ENCODE measurements at regions not wholly inside any gene's neighbourhood (a gene's known extent, or its start where the extent isn't known, plus 50 kb on each side); places are given as distances from the start of the nearest gene placed in this dataset.

DNA sequence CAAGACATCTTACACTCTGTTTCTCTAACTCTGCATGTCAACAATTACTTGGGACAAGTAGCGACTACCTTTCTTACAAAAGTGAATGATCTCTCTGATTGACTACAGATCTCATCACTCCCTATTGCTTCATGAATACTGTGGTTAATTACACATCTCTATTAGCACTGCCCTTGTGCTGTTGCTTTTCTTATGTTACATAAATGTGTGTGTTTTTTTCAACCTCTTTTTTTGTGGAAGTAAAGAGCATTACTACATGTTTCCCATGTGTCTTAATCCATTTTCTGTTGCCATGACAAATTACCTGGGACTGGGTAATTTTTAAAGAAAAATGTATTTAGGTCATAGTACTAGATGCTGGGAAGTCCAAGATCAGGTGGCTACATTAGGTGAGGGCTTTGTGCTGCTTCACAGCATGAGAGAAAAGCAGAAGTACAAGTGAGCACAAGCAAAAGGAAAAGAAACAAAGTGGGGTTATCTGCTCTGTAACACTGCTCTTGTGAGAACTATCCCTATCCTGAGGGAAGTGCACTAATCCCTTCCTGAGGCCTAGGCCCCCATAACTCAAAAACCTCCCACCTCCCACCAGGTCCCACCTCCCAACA lies 298.2 kb upstream of the SATB1 start:
- TF ChIP-seq POLR2A (IDR thresholded peaks at IDR 0.05) (no peak), EP300 (IDR thresholded peaks at IDR 0.05) (no peak)
- TF ChIP-seq, protein P1, sequence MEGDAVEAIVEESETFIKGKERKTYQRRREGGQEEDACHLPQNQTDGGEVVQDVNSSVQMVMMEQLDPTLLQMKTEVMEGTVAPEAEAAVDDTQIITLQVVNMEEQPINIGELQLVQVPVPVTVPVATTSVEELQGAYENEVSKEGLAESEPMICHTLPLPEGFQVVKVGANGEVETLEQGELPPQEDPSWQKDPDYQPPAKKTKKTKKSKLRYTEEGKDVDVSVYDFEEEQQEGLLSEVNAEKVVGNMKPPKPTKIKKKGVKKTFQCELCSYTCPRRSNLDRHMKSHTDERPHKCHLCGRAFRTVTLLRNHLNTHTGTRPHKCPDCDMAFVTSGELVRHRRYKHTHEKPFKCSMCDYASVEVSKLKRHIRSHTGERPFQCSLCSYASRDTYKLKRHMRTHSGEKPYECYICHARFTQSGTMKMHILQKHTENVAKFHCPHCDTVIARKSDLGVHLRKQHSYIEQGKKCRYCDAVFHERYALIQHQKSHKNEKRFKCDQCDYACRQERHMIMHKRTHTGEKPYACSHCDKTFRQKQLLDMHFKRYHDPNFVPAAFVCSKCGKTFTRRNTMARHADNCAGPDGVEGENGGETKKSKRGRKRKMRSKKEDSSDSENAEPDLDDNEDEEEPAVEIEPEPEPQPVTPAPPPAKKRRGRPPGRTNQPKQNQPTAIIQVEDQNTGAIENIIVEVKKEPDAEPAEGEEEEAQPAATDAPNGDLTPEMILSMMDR (IDR thresholded peaks at IDR 0.05), result no peak
- no peak for DNase-seq (ENCODE audit: low spot score in 2 of 2)
- WGBS, 2 donors, result 95 to 100% methylated on average over 1 of the region's 1 CpG
- Histone ChIP-seq H3K9me3 (no peaks in the 10 kb centered on the region), H3K4me1 (peaks cover 0 to 11% (median 2%) of the 10 kb centered on the region in 4 donors), H3K27ac (no peak overlapping the region), H3K36me3 (no peaks in the 10 kb centered on the region), H3K4me3 (no peak overlapping the region), H3K27me3 (no peaks in the 10 kb centered on the region)

DNA sequence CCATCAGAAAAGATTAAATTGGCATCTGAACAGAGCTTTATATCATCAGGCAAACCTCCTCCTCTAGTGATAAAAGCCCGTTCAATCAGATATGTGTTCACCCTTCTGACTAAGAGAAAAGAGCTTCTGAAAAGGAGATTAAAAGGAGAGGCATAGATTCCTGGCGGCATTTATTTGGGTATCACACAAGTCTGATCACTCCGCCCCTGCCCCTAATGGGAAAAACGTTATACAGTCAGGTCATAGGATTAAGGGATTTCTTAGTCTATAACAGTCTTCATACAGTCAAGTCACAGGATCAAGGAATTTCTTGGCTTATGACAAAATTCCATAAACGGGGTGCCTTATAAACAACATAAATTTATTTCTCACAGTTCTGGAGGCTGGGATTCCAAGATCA lies 295.4 kb upstream of the SATB1 start:
- Histone ChIP-seq H3K4me1 (peaks cover 0 to 5% (median 2%) of the 10 kb centered on the region in 4 donors), H3K27ac (no peak overlapping the region), H3K9me3 (no peaks in the 10 kb centered on the region), H3K36me3 (no peaks in the 10 kb centered on the region), H3K4me3 (no peak overlapping the region), H3K27me3 (no peaks in the 10 kb centered on the region)
- WGBS, 2 donors, result 73 to 76% methylated on average over 5 of the region's 5 CpGs
- DNase-seq (ENCODE audit: low spot score in 2 of 2), result no peak
- TF ChIP-seq EP300 (IDR thresholded peaks at IDR 0.05) (no peak), POLR2A (IDR thresholded peaks at IDR 0.05) (no peak)
- TF ChIP-seq, protein P1 (IDR thresholded peaks at IDR 0.05), result no peak

DNA sequence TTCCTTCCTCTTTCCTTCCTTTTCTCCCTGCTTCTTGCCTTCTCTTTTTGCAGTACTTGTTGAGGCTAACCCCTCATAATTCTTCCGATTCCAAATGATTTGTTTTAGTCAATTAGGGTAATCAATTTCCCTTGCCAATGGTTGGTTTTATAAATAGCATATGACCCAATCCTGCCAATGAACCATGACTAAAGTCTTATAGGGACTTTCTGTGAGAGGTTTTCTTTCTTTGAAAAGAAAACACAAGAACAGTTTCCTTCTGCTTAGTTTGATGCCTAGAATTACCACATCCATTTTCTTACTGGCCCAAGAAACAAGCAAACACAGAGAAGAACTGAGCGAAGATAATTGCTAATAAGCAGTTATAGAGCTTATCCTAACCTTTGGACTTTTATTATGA lies 292.5 kb upstream of the SATB1 start:
- H3K36me3 ChIP-seq, result no peaks in the 10 kb centered on the region
- WGBS, 2 donors, result 64 to 69% methylated on average over 2 of the region's 2 CpGs
- TF ChIP-seq, protein P1 (IDR thresholded peaks at IDR 0.05), result no peak
- TF ChIP-seq EP300 (IDR thresholded peaks at IDR 0.05) (no peak), POLR2A (IDR thresholded peaks at IDR 0.05) (no peak)

DNA sequence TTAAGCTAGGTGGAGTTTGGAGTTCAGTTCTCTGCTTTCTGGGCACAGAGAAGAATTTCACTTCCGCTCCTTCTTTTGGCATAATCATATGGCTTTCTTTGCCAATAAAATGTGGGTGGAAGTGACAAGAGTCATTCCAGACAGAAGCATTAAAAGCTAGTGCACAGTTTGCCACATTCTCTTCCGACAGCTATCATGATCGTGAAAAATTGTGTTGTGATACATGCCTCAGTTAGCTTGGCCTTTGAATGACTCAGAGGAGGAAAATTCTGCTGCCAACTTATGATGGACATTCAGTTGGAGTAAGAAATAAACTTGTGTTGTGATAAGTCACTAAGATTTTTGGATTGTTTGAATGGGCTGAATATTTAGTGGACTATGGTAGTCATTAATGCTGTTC lies 291.7 kb upstream of the SATB1 start:
- WGBS, 2 donors, result 52 to 65% methylated on average over 3 of the region's 3 CpGs
- no peak overlapping the region for H3K27ac ChIP-seq
- H3K9me3 ChIP-seq, result no peaks in the 10 kb centered on the region
- TF ChIP-seq, protein P1 (IDR thresholded peaks at IDR 0.05), result no peak
- TF ChIP-seq POLR2A (IDR thresholded peaks at IDR 0.05) (no peak), EP300 (IDR thresholded peaks at IDR 0.05) (no peak)
- H3K27me3 ChIP-seq, result no peaks in the 10 kb centered on the region
- H3K4me3 ChIP-seq, result no peak overlapping the region
- no peaks in the 10 kb centered on the region for H3K36me3 ChIP-seq
- DNase-seq (ENCODE audit: low spot score in 2 of 2), result no peak
- no peaks in the 10 kb centered on the region for H3K4me1 ChIP-seq

More for the DNA sequence above, 292.5 kb upstream of the SATB1 start:
- H3K27ac ChIP-seq, result no peak overlapping the region
- no peak overlapping the region for H3K4me3 ChIP-seq
- no peak for DNase-seq (ENCODE audit: low spot score in 2 of 2)
- H3K27me3 ChIP-seq, result no peaks in the 10 kb centered on the region
- H3K4me1 ChIP-seq, result no peaks in the 10 kb centered on the region
- no peaks in the 10 kb centered on the region for H3K9me3 ChIP-seq

DNA sequence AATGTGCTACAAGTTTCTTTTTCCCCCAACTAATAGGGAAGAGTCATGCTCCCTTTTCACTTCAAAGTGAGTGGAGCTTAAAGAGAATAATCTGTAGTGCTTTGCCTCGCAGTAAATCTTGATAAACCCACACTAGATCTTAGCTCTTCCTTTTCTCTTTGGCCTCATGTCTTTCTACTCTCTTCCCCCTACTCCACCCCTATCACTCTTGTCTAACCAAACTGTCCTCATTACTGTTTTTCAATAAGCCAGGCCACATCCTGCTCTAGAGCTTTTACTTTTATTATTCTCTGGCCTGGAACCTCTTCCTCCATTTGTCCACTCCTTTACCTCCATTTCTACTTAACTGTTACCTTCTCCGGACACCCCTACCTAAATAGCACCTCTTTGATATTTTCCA lies 291.0 kb upstream of the SATB1 start:
- H3K4me1 ChIP-seq, result no peaks in the 10 kb centered on the region
- no peak for DNase-seq (ENCODE audit: low spot score in 2 of 2)
- H3K27ac ChIP-seq, result no peak overlapping the region
- no peaks in the 10 kb centered on the region for H3K9me3 ChIP-seq
- TF ChIP-seq, protein P1 (IDR thresholded peaks at IDR 0.05), result no peak
- TF ChIP-seq EP300 (IDR thresholded peaks at IDR 0.05) (no peak), POLR2A (IDR thresholded peaks at IDR 0.05) (no peak)
- H3K4me3 ChIP-seq, result no peak overlapping the region
- 89 to 93% methylated on average over 2 of the region's 2 CpGs for WGBS, 2 donors
- H3K36me3 ChIP-seq, result no peaks in the 10 kb centered on the region
- H3K27me3 ChIP-seq, result no peaks in the 10 kb centered on the region
